ENCODE measurements at regions not wholly inside any gene's neighbourhood (a gene's known extent, or its start where the extent isn't known, plus 50 kb on each side); places are given as distances from the start of the nearest gene placed in this dataset.
A peak's percentile ranks its signal among the peaks of the same experiment; 100 is the strongest.

DNA sequence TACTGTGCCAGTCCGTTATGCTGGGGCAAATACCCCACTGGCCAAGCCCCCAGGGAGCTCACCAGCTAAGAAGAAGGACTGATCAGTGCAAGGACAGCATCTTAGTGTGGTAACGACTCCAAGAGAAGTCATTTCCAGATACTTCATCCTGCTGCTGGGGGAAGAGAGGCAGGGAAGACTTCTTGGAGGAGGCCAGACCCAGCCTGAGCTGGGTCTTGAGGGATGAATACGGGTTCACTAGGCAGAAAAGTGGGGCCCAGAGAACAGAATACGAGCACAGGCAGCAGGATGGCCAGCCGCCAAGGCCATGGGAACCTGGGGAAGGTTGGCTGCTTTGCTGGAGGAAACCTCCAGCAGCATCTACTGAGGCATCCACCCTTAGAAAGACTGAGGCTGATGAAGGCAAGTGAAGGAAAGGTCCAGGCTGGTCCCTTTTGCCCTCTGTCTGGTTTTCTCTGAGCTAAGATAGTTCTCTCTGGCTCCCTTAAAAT, 84.1 kb downstream of the GLI2 start:
- Mint-ChIP-seq H3K9me3 (no peaks in the 10 kb centered on the region), H3K4me1 (peaks cover 65% of the 10 kb centered on the region), H3K36me3 (ENCODE audit: low read depth) (no peaks in the 10 kb centered on the region), H3K27ac (no peak overlapping the region), H3K4me3 (peak overlapping the region; percentile 25), H3K27me3 (ENCODE audit: low read depth, poor library complexity) (peaks cover 14% of the 10 kb centered on the region)
- TF ChIP-seq, protein P1, sequence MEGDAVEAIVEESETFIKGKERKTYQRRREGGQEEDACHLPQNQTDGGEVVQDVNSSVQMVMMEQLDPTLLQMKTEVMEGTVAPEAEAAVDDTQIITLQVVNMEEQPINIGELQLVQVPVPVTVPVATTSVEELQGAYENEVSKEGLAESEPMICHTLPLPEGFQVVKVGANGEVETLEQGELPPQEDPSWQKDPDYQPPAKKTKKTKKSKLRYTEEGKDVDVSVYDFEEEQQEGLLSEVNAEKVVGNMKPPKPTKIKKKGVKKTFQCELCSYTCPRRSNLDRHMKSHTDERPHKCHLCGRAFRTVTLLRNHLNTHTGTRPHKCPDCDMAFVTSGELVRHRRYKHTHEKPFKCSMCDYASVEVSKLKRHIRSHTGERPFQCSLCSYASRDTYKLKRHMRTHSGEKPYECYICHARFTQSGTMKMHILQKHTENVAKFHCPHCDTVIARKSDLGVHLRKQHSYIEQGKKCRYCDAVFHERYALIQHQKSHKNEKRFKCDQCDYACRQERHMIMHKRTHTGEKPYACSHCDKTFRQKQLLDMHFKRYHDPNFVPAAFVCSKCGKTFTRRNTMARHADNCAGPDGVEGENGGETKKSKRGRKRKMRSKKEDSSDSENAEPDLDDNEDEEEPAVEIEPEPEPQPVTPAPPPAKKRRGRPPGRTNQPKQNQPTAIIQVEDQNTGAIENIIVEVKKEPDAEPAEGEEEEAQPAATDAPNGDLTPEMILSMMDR (IDR thresholded peaks at IDR 0.05) = no peak
- DNase-seq = no peak

DNA sequence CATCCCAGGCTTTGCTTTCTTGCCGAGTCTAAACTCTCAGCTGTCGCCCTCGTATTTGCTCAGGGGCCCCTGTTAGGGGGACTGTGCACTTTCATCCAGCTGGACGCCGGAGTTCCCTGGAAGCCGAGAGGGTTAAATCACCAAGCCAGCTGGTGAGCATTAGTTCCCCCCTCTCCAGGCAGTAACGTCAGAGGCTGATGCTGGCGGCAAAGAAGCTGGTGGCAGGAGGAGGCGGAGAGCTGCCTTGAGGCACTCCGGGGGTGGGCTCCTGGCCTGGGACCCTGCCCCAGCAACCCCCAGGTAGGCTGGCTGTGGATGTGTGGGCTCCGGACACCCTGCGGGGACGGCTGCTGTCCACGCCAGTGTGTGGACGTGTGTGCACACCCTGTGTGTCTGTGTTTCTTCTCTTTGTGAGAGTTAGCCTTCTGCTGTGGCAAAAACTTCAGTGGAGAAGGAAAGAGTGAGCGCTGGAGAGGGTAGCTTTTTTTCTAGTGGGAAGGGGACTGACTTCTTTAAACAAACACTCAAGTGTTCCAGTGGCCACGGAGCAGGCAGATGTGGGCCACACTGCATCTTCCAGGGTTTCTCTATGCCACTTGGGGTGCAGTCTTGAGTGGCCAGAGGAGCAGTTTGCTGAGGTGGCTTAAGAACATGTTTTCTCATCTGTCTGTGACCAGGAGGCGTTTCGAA, 84.7 kb downstream of the GLI2 start:
- Mint-ChIP-seq H3K4me3 (peak overlapping the region; percentile 25), H3K36me3 (ENCODE audit: low read depth) (no peaks in the 10 kb centered on the region), H3K9me3 (no peaks in the 10 kb centered on the region), H3K27me3 (ENCODE audit: low read depth, poor library complexity) (peaks cover 11% of the 10 kb centered on the region), H3K27ac (peak overlapping the region; percentile 57), H3K4me1 (peaks cover 68% of the 10 kb centered on the region)
- peak; percentile 60 for DNase-seq
- TF ChIP-seq, protein P1 (IDR thresholded peaks at IDR 0.05) = no peak

DNA sequence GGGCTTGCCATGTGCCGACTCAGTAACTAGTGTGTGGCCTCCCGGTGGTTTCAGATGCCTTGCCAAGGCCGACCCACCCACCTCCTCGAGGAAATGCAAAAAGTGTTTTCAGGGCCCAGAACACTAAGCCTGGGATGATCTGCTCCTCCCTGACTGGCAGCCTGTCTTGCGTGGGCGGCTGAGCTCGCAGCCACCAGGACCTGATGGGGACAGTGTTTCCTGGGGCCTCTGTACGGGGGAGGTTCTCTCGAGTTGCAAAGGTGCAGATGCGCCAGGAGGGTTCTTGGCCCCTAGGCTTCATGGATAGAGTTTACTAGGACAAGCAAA, 85.2 kb downstream of the GLI2 start:
- DNase-seq = no peak
- H3K27me3 Mint-ChIP-seq (ENCODE audit: low read depth, poor library complexity) = peaks cover 8% of the 10 kb centered on the region
- peak overlapping the region; percentile 57 for H3K27ac Mint-ChIP-seq
- peaks cover 69% of the 10 kb centered on the region for H3K4me1 Mint-ChIP-seq
- TF ChIP-seq, protein P1 (IDR thresholded peaks at IDR 0.05) = no peak
- H3K9me3 Mint-ChIP-seq = no peaks in the 10 kb centered on the region
- no peaks in the 10 kb centered on the region for H3K36me3 Mint-ChIP-seq (ENCODE audit: low read depth)
- H3K4me3 Mint-ChIP-seq = peak overlapping the region; percentile 15

DNA sequence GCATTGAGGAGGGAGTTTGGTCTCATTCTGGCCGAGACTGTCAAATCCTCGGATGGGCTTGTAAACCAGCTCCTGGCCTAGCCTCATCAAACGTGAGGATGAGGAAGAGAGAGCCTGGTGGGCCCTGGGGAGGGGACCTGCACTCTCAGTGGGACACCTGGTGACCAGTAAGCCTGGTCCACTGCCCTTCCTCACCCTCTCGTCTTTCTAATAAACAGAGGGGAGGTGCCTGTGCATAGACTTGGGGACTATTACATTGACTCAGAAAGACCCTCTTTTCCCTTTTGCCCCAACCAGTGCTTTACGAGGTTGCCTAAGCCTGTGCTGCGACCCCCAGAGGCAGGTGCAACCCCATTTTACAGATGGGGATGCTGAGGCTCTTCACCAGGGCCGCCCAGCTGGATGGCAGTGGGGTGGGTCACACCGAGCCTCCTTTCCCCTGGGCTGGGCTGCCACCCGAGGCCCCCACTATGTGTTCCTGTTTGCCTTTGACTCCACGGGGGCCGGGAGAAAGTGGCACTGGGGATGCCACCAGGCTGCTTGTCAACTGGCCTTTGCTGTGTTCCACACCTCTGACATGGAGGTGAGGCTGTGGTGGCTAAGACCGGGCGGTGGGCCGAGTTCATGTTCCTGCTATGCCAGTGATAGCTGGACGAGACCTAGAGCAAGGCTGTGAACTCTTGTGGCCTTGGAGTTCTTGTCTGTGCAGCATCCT, 85.9 kb downstream of the GLI2 start:
- H3K4me3 Mint-ChIP-seq = no peak overlapping the region
- H3K4me1 Mint-ChIP-seq = peaks cover 74% of the 10 kb centered on the region
- no peaks in the 10 kb centered on the region for H3K9me3 Mint-ChIP-seq
- H3K36me3 Mint-ChIP-seq (ENCODE audit: low read depth) = no peaks in the 10 kb centered on the region
- DNase-seq = no peak
- peaks cover 8% of the 10 kb centered on the region for H3K27me3 Mint-ChIP-seq (ENCODE audit: low read depth, poor library complexity)
- TF ChIP-seq, protein P1 (IDR thresholded peaks at IDR 0.05) = no peak
- no peak overlapping the region for H3K27ac Mint-ChIP-seq

DNA sequence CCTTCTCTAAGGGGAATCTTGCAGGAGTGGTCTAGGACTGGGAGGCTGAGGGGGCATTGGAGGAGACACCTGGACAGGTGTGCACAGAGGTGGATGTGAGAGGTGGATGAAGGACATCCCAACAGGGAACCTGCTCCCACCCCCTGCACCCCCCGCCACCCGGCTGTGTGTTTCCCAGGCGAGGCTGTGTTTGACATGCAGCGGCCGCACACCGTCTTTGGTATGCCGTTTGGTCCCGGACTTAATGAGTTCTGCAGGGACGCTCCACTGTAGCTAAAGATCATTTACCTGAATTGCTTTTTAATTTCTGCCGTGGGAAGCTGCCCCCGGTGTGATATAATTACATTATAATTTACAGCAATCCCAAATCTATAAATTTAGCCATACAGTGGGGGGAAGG, 87.3 kb downstream of the GLI2 start:
- H3K27me3 Mint-ChIP-seq (ENCODE audit: low read depth, poor library complexity) = peaks cover 12% of the 10 kb centered on the region
- H3K36me3 Mint-ChIP-seq (ENCODE audit: low read depth) = no peaks in the 10 kb centered on the region
- H3K4me1 Mint-ChIP-seq = peaks cover 78% of the 10 kb centered on the region
- TF ChIP-seq, protein P1 (IDR thresholded peaks at IDR 0.05) = no peak
- no peak overlapping the region for H3K27ac Mint-ChIP-seq
- H3K4me3 Mint-ChIP-seq = no peak overlapping the region
- DNase-seq = no peak
- no peaks in the 10 kb centered on the region for H3K9me3 Mint-ChIP-seq
